ENCODE measurements at regions not wholly inside any gene's neighbourhood (a gene's known extent, or its start where the extent isn't known, plus 50 kb on each side); places are given as distances from the start of the nearest gene placed in this dataset.

GRCh38 chr15:31483986-31484951 is 157.6 kb downstream of the KLF13 start:
- Histone ChIP-seq H3K36me3 (ENCODE audit: insufficient read depth, low read length) (no peaks in the 10 kb centered on the region), H3K4me1 (ENCODE audit: insufficient read depth, low read length) (peaks cover 13% of the 10 kb centered on the region), H3K9ac (ENCODE audit: low read length) (no peak overlapping the region), H2AFZ (ENCODE audit: low read depth, low read length) (no peak overlapping the region), H3K4me3 (ENCODE audit: insufficient read depth, low read depth, low read length) (no peak overlapping the region), H4K20me1 (ENCODE audit: insufficient read depth, low read length) (no peaks in the 10 kb centered on the region), H3K9me3 (ENCODE audit: insufficient read depth, low read depth, low read length) (no peaks in the 10 kb centered on the region), H3K27ac (ENCODE audit: low read depth, low read length) (no peak overlapping the region), H3K27me3 (ENCODE audit: insufficient read depth, low read length) (peaks cover 20% of the 10 kb centered on the region), H3K4me2 (ENCODE audit: low read length) (peak overlapping the region; percentile 30), H3K79me2 (ENCODE audit: insufficient read depth, low read length) (no peaks in the 10 kb centered on the region)
- FAIRE-seq (no peak), DNase-seq (ENCODE audit: low read depth) (no peak)
- peak; percentile 11 for TF ChIP-seq EZH2 (IDR thresholded peaks at IDR 0.05; ENCODE audit: insufficient read depth, low read length)
- TF ChIP-seq, protein P1, sequence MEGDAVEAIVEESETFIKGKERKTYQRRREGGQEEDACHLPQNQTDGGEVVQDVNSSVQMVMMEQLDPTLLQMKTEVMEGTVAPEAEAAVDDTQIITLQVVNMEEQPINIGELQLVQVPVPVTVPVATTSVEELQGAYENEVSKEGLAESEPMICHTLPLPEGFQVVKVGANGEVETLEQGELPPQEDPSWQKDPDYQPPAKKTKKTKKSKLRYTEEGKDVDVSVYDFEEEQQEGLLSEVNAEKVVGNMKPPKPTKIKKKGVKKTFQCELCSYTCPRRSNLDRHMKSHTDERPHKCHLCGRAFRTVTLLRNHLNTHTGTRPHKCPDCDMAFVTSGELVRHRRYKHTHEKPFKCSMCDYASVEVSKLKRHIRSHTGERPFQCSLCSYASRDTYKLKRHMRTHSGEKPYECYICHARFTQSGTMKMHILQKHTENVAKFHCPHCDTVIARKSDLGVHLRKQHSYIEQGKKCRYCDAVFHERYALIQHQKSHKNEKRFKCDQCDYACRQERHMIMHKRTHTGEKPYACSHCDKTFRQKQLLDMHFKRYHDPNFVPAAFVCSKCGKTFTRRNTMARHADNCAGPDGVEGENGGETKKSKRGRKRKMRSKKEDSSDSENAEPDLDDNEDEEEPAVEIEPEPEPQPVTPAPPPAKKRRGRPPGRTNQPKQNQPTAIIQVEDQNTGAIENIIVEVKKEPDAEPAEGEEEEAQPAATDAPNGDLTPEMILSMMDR (IDR thresholded peaks at IDR 0.05; ENCODE audit: insufficient read depth, low read depth, low read length): no peak
- H3K36me3 Mint-ChIP-seq (ENCODE audit: low read depth, unreplicated experiment): peaks cover 6% of the 10 kb centered on the region
- peaks cover 49% of the 10 kb centered on the region for H3K27me3 Mint-ChIP-seq (ENCODE audit: low read depth, unreplicated experiment)
- peaks cover 11% of the 10 kb centered on the region for H3K9me3 Mint-ChIP-seq (ENCODE audit: unreplicated experiment)
- H3K4me3 Mint-ChIP-seq (ENCODE audit: unreplicated experiment): peak overlapping the region; percentile 70
- H3K4me1 Mint-ChIP-seq (ENCODE audit: low read depth, unreplicated experiment): peaks cover 11% of the 10 kb centered on the region
- no peak overlapping the region for H3K27ac Mint-ChIP-seq (ENCODE audit: unreplicated experiment)

- H3K27ac ChIP-seq (ENCODE audit: low read depth, low read length): no peak overlapping the region
- DNase-seq (ENCODE audit: low read depth) (no peak), FAIRE-seq (no peak)
- peaks cover 15% of the 10 kb centered on the region for H3K4me1 ChIP-seq (ENCODE audit: insufficient read depth, low read length)
- no peak overlapping the region for H3K4me3 Mint-ChIP-seq (ENCODE audit: unreplicated experiment)
- peaks cover 47% of the 10 kb centered on the region for H3K27me3 Mint-ChIP-seq (ENCODE audit: low read depth, unreplicated experiment)
- H3K27ac Mint-ChIP-seq (ENCODE audit: unreplicated experiment): no peak overlapping the region
- H3K9me3 Mint-ChIP-seq (ENCODE audit: unreplicated experiment): peaks cover 11% of the 10 kb centered on the region
- H3K27me3 ChIP-seq (ENCODE audit: insufficient read depth, low read length): peaks cover 20% of the 10 kb centered on the region
- H3K4me1 Mint-ChIP-seq (ENCODE audit: low read depth, unreplicated experiment): peaks cover 11% of the 10 kb centered on the region
- H3K4me3 ChIP-seq (ENCODE audit: insufficient read depth, low read depth, low read length): no peak overlapping the region
- no peak overlapping the region for H2AFZ ChIP-seq (ENCODE audit: low read depth, low read length)
- H3K9ac ChIP-seq (ENCODE audit: low read length): no peak overlapping the region
- no peak overlapping the region for H3K4me2 ChIP-seq (ENCODE audit: low read length)
- no peaks in the 10 kb centered on the region for H3K79me2 ChIP-seq (ENCODE audit: insufficient read depth, low read length)
- no peak for TF ChIP-seq EZH2 (IDR thresholded peaks at IDR 0.05; ENCODE audit: insufficient read depth, low read length)
- TF ChIP-seq, protein P1 (IDR thresholded peaks at IDR 0.05; ENCODE audit: insufficient read depth, low read depth, low read length): no peak
- H3K9me3 ChIP-seq (ENCODE audit: insufficient read depth, low read depth, low read length): no peaks in the 10 kb centered on the region
- no peaks in the 10 kb centered on the region for H4K20me1 ChIP-seq (ENCODE audit: insufficient read depth, low read length)
- peaks cover 6% of the 10 kb centered on the region for H3K36me3 Mint-ChIP-seq (ENCODE audit: low read depth, unreplicated experiment)
- H3K36me3 ChIP-seq (ENCODE audit: insufficient read depth, low read length): no peaks in the 10 kb centered on the region
These were observed 158.4 kb downstream of the KLF13 start for GRCh38 chr15:31484986-31485385.

DNA sequence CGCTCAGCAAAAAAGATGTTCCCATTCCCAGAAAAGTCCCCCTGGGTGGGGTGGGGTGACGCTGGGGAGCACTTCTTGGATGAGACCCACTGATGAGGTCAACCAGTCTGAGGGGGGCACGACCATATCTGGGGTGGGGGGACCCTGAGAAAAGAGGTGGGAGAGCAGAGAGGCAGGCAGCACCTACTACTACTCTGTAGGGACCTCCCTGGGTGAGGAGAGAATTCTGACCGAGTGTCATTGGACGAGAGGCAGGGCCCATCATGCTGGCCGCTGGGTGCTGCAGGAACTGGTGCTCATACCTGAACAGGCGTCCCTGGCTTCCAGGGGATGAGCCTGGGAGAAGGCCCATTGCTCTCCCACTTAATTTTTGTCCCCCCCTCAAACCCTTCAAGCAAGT is 158.8 kb downstream of the KLF13 start:
- Histone ChIP-seq H4K20me1 (ENCODE audit: insufficient read depth, low read length) (no peaks in the 10 kb centered on the region), H3K9me3 (ENCODE audit: insufficient read depth, low read depth, low read length) (no peaks in the 10 kb centered on the region), H3K4me1 (ENCODE audit: insufficient read depth, low read length) (peaks cover 15% of the 10 kb centered on the region), H3K4me3 (ENCODE audit: insufficient read depth, low read depth, low read length) (no peak overlapping the region), H3K27ac (ENCODE audit: low read depth, low read length) (no peak overlapping the region), H2AFZ (ENCODE audit: low read depth, low read length) (no peak overlapping the region), H3K4me2 (ENCODE audit: low read length) (no peak overlapping the region), H3K27me3 (ENCODE audit: insufficient read depth, low read length) (peaks cover 20% of the 10 kb centered on the region), H3K9ac (ENCODE audit: low read length) (no peak overlapping the region), H3K36me3 (ENCODE audit: insufficient read depth, low read length) (no peaks in the 10 kb centered on the region), H3K79me2 (ENCODE audit: insufficient read depth, low read length) (no peaks in the 10 kb centered on the region)
- Mint-ChIP-seq H3K36me3 (ENCODE audit: low read depth, unreplicated experiment) (peaks cover 6% of the 10 kb centered on the region), H3K4me1 (ENCODE audit: low read depth, unreplicated experiment) (peaks cover 11% of the 10 kb centered on the region), H3K9me3 (ENCODE audit: unreplicated experiment) (peaks cover 11% of the 10 kb centered on the region), H3K27me3 (ENCODE audit: low read depth, unreplicated experiment) (peaks cover 43% of the 10 kb centered on the region), H3K4me3 (ENCODE audit: unreplicated experiment) (no peak overlapping the region), H3K27ac (ENCODE audit: unreplicated experiment) (no peak overlapping the region)
- DNase-seq (ENCODE audit: low read depth): no peak
- TF ChIP-seq EZH2 (IDR thresholded peaks at IDR 0.05; ENCODE audit: insufficient read depth, low read length): no peak
- TF ChIP-seq, protein P1 (IDR thresholded peaks at IDR 0.05; ENCODE audit: insufficient read depth, low read depth, low read length): no peak
- FAIRE-seq: no peak
